ENCODE measurements at regions not wholly inside any gene's neighbourhood (a gene's known extent, or its start where the extent isn't known, plus 50 kb on each side); places are given as distances from the start of the nearest gene placed in this dataset.

DNA sequence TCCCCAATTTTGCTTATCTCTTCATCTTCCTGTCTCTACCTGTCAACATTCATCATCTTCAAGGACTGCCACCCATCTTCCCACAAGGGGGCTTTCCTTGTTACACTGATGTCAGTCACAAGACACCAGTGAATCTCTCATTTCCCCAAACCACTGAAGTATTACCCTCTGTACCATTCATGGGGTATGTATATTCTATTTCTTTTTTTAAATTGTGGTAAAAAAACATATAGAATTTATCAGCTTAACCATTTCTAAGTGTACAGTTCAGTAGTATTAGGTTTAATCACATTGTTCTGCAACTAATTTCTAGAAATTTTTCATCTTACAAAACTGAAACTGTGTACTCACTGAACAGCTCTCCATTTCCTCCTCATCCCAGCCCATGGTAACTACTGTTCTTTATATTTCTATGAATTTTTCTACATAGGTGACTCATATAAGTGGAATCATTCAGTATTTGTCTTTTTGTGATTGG, 98.6 kb downstream of the LARP7 start:
- Histone ChIP-seq H3K79me1 (ENCODE audit: insufficient read depth, low read depth, low read length, poor library complexity, severe bottlenecking) (no peaks in the 10 kb centered on the region), H3T11ph (ENCODE audit: low read length) (no peak overlapping the region), H4K20me1 (ENCODE audit: control insufficient read depth, insufficient read depth, insufficient read length) (no peaks in the 10 kb centered on the region), H3K23ac (ENCODE audit: insufficient read length, low read depth, low read length) (no peak overlapping the region), H3K4ac (ENCODE audit: low read depth, low read length) (no peak overlapping the region), H2BK5ac (ENCODE audit: insufficient read length, low read length) (no peak overlapping the region), H4K8ac (replicated peaks; ENCODE audit: insufficient read length, low read depth, low read length) (no peak overlapping the region), H2BK120ac (ENCODE audit: low read depth, low read length, poor library complexity, severe bottlenecking) (no peak overlapping the region), H2BK12ac (ENCODE audit: insufficient read length, low read depth, low read length) (no peak overlapping the region), H2BK20ac (ENCODE audit: low read depth, low read length, poor library complexity, severe bottlenecking) (no peak overlapping the region), H4K5ac (ENCODE audit: insufficient read length, low read depth, low read length) (no peak overlapping the region), H3K18ac (ENCODE audit: insufficient read length, low read depth, low read length) (no peak overlapping the region), H3K9me3 (ENCODE audit: control insufficient read depth, low read depth, low read length) (no peaks in the 10 kb centered on the region), H2AK5ac (ENCODE audit: insufficient read length, low read length) (no peak overlapping the region), H3K4me2 (ENCODE audit: insufficient read depth, insufficient read length, low read length) (no peak overlapping the region), H3K9ac (ENCODE audit: extremely low read depth, insufficient read length, low read length) (no peak overlapping the region), H3K14ac (ENCODE audit: insufficient read depth, low read length) (no peak overlapping the region), H3K79me2 (ENCODE audit: insufficient read depth, low read length) (peaks cover 5% of the 10 kb centered on the region; the same call in 1 of the 2 replicates), H4K91ac (ENCODE audit: insufficient read length, low read depth, low read length) (no peak overlapping the region), H2AFZ (ENCODE audit: low read length) (no peak overlapping the region), H3K27ac (ENCODE audit: insufficient read length, low read depth, low read length) (no peak overlapping the region), H3K4me1 (ENCODE audit: insufficient read depth, low read length) (peaks cover 6% of the 10 kb centered on the region; the same call in 1 of the 2 replicates), H3K27me3 (ENCODE audit: insufficient read depth, low read length) (no peaks in the 10 kb centered on the region), H3K56ac (ENCODE audit: insufficient read length, low read depth, low read length) (no peak overlapping the region), H2BK15ac (ENCODE audit: low read depth, low read length) (no peak overlapping the region), H3K23me2 (ENCODE audit: insufficient read length, low read depth, low read length, poor library complexity, severe bottlenecking) (no peaks in the 10 kb centered on the region)
- Mint-ChIP-seq H3K9me3 (no peaks in the 10 kb centered on the region), H3K36me3 (ENCODE audit: insufficient read depth in 1 of 3, low read depth in 3 of 3) (peaks cover 0 to 19% (median 5%) of the 10 kb centered on the region in 3 experiments; a peak in 4 of 7 replicates), H3K4me1 (peaks cover 16 to 32% of the 10 kb centered on the region in 2 experiments), H3K4me3 (no peak overlapping the region), H3K27ac (peak overlapping the region in 1 of 3 experiments; percentile 67; a peak in 3 of 7 replicates), H3K27me3 (ENCODE audit: low read depth) (no peaks in the 10 kb centered on the region)
- TF ChIP-seq, protein P1, sequence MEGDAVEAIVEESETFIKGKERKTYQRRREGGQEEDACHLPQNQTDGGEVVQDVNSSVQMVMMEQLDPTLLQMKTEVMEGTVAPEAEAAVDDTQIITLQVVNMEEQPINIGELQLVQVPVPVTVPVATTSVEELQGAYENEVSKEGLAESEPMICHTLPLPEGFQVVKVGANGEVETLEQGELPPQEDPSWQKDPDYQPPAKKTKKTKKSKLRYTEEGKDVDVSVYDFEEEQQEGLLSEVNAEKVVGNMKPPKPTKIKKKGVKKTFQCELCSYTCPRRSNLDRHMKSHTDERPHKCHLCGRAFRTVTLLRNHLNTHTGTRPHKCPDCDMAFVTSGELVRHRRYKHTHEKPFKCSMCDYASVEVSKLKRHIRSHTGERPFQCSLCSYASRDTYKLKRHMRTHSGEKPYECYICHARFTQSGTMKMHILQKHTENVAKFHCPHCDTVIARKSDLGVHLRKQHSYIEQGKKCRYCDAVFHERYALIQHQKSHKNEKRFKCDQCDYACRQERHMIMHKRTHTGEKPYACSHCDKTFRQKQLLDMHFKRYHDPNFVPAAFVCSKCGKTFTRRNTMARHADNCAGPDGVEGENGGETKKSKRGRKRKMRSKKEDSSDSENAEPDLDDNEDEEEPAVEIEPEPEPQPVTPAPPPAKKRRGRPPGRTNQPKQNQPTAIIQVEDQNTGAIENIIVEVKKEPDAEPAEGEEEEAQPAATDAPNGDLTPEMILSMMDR (conservative IDR thresholded peaks at IDR 0.05) = peak; percentile 26; the same call in 2 of the 3 replicates
- DNase-seq = no peak

Data from H9 (cell line).